Activated CD8-positive, alpha-beta memory T cell treated with anti-CD3 and anti-CD28 coated beads for 4 hours (primary cell): ENCODE measurements at regions not wholly inside any gene's neighbourhood (a gene's known extent, or its start where the extent isn't known, plus 50 kb on each side); places are given as distances from the start of the nearest gene placed in this dataset.
"Not testable (repeated sequence)": the region's sequence is repeated elsewhere in the genome, so short reads cannot be mapped to it uniquely, and the experiment has no call there.

Source experiments
- DNase-seq, 2 donors: peaks; one replicate each; pipeline ENCODE4 v3.0.0-alpha.2; 2020; ENCODE audit warnings: low read depth in 2 of 2

DNA sequence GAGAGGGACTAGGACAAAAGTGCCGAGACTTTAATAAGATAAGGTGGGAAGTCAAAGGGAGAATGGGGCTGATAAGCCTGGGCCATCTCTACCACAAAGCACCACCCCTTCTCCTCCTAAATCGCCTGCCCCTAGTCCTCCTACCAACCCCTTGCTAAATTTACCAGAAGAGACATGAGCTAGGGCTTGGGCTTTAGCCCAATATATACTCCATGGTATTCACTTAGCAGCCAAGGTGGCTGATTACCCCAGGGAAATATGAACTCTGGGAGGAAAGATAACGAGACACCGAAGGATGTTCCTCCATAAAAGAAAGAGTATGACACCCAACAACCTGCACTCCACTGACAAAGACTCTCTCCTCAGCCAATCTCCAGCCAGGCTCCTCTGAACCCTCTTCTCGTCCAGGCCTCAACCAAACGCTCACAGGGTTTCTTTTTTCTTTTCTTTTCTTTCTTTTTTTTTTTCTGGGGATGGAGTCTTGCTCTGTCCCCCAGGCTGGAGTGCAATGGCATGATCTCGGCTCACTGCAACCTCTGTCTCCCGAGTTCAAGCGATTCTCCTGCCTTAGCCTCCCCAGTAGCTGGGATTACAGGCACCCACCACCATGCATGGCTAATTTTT is 610.2 kb downstream of the UQCRFS1 start:
- no peak for DNase-seq

DNA sequence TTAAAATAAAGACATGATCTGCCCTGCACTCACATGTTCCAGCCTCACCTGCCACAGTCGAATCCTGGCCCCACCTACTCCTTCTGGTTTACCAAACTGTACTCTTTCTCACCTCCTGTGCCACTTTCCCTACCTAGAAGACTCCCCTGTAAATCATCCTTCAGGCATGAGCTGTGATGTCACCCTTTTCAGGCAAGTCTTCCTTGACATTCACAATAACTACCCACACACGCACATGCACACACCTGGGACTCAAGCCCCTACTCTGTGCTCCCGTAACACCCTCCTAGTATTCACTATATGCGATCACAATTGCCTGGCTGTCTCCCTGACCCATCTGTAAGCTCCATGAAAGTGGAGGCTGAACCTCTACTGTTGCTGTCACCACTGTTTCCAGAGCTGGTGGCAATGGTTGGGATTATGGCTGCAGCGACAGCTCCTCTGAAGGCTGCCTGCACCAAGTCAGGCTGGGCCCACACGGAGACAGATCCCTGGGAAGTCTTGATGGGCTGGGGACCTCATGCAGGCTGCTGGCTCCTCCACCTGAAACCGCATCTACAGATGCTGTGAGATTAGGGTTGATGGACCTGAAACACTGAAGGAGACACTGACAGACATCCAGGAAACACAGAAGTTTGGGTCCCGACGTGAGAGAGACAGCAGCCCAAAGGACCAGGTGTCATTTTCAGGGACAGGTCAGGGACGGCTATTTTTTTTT is 611.1 kb downstream of the UQCRFS1 start:
- no peak for DNase-seq

DNA sequence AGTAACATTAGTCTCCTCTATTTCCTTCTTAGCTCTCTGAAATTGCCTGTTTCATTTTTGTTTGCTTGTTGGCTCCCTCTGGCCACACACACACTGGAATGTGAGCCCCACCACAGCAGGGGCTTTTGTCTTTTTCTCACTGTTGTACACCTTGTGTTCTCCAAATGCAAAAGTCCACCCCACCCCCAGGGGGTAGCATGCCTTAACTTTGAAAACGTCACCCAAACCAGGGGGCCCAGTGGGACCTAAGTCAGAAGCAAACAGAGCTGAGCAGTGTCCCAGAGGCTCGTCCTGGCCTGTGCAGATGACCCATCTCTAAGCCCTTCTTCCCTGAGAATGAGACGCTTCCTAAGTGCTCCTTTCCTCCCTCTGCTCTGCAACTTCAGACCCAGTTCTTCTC is 614.1 kb downstream of the UQCRFS1 start:
- DNase-seq: no peak

DNA sequence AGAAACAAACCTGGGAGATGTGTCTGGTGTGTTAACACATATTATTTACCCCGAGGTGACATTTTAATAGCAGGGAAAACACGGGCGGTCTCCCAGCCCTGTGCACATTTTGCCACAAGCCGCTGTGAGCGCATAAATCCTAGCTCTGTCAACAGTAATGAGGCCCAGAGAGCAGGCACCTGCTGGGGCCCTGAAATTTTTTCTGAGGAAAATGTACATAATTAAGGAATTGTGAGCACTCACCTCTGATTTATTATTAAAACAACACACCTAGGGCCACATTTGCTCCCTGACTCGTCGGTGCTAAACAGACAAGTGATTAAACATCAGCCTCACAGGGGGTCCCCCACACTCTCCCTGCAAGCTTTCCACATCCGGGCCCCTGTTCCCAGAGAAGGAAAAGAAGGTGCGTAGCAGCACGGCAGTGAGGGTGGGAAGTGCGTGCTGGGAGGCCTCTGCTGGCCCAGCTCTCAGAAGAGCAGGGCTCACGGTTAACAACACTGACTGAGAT is 616.3 kb downstream of the UQCRFS1 start:
- DNase-seq: no peak

DNA sequence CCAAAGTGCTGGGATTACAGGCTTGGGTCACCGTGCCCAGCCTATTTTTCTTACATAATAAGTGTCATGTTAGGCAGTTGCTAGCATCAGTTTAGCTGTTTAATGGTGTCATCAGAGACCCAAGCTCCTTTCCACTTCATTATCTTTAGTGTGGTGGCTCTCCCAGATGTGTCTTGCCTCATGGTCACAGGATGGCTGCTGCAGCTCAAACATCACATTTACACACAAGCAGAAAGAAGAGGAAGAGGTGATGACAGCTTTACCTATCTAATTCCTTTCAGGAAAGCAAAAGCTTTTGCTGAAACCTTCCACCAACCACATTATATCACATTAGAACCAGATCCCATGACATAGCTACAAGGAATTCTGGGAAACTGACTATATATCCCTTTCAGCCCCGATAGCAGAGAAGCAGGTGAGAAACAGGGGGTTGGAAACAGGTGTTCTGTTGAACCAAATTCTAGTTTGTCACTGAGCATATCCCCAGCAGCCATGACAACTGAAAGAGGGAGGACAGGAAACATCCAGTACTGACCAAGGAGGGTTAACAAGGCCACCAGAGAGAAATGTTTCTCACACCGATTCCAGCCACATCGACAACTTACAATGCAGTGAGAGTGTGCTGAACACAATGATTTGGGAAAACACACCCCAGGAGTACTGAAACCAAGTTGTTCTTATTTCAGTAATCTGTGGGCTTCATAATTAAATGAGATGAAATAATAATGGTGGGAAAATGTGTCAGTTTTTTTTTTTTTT is 617.0 kb downstream of the UQCRFS1 start:
- DNase-seq: no peak

DNA sequence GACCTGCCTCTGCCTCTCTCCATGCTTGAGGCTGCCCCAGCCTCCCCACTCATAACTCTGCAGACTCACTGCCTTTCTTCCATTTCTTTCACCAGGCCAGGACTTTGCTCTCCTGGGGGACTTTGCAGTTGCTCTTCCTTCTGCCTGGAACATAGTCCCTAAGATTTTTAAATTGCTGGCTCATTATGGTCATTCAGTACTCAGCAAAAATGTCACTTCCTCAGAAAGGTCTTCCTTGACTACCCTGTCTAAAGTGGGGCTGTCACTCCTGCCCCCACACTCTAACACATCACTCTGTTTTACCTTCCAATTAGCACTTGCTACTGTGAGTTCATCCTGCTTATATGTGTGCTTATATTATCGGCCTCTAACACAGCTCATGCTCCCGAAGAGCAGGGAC is 618.2 kb downstream of the UQCRFS1 start:
- no peak for DNase-seq

DNA sequence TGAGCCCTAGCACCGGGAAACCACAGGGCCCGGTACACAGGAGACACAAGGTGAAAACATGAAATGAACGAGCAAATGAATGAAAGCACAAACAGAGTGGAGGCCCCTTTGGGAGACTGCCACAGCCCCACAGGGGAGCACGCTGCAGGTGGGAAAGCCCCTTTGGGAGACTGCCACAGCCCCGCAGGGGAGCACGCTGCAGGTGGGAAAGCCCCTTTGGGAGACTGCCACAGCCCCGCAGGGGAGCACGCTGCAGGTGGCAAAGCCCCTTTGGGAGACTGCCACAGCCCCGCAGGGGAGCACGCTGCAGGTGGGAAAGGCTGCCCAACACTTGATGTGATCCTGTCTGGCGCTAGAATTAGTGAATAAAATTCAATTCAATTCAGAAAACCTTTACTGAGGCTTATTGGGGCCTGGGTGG is 623.0 kb downstream of the UQCRFS1 start:
- DNase-seq: not testable (repeated sequence)

DNA sequence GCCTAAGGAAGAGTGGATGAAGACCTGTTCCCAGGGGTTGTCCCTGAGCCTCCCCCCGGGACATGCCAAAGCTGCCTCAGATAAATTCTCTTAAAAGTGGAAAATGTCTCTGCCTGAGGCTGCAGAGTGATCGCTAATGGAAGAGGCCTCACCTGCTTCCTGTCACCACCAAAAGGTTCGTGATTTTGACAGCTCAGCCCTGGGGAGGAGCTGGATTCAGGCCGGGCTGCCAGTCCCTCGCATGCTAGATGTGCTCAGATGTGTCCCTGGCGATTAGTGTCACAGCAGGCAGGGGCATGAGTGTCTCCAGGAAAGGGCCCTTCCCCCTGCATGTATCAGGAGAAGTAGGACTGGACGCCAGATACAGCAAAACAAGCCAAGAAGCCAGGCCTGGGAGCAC is 626.5 kb downstream of the UQCRFS1 start:
- no peak for DNase-seq

DNA sequence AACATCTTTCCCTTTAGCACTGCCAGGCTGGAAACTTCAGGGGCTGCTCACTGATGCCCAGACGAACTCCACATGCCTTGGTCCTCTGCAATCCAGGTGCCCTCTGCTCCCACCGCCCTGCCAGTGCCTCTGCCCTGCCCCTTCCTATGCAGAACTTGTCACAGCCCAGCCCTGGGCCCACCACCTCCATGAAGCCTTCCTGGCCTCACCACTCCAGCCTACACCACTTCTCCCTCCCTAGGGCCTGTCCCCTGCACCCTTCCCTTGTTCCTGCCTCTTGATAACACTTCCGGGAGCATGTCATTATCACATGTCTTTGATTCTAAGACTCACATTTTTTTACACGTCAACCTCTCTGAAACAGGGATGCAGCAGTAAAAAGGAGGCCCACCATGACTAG is 627.2 kb downstream of the UQCRFS1 start:
- no peak for DNase-seq

DNA sequence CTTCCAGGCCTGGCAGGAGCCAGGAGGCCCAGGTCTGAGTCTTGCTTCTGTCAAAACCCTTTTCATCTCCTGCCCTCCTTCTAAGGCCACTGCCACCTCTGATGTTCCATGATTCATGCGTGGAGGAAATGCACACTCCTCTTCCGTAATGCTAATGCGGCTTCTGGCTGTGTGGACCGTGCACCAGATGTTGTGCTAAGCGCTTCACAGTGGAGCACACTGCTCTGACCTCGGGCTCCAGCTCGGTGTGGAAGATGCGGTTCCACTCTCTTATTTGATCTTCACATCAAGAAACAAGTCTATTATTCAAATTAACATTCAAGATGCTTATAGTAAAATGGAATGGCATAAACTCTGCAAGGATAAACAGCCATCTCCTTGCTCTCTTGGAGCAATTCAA is 629.2 kb downstream of the UQCRFS1 start:
- DNase-seq: no peak

DNA sequence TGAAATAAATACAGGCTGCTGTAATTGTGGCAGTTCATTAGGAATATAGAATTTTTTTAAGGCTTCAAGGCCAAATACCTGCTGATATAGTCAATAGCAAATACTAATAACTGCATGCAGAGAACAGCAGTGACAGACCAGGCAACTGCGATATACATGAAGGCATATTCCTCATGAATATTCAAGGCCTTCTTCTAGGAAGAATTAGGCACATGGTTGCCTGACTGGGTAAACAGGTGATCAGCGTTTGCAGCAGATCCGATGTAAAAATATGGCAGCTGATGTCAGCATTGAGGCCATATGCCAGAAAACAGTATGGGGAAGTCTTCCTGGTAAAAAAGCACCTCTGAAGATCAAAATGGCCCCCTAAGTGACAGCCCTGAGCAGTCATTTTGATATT is 629.7 kb downstream of the UQCRFS1 start:
- no peak for DNase-seq

DNA sequence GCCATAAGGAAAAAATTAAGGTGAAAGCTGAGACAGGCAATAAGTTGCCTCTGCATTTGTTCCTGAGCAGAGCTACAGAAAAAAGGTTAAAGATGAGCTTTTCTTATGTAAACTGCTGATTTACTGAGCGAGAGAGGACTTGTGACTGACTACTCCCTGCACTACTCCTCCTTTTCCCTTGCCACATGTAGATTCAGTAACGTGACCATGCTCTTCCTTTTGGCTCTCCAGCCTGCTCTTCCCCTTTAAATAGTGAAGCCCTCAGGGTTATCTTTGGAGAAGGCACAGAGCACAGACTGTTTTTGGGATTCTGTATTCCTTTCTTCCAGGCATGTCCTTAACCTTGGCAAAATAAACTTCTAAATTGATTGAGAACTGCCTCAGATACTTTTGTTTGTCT is 630.2 kb downstream of the UQCRFS1 start:
- no peak for DNase-seq

DNA sequence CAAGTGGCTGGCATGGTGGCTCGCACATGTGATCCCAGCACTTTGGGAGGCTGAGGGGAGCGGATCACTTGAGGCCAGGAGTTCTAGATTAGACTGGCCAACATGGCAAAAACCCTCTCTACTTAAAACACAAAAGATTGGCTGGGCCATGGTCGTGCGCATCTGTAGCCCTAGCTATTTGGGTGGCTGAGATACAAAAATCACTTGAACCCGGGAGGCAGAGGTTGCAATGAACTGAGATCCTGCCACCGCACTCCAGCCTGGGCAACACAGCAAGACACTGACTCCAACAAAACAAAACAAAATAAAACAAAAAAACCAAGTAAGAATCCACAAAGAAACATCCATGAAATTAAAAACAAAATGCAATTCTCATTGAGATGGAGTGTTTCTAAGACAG is 630.6 kb downstream of the UQCRFS1 start:
- DNase-seq: no peak

DNA sequence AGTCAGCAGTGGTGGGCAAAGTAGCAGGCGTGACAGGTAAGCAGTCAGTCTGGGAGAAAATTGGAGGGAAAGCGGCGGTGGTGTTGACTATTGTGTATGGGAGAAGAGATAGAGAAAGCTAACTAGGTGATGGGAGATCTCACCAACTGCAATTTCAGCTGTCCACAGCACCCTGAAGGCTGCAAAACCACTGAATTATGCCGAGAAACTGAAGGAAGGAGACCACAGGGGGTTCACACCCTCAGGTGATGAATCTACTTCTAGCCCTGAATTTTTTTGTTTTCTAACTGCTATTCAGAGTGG is 631.5 kb downstream of the UQCRFS1 start:
- DNase-seq: no peak

DNA sequence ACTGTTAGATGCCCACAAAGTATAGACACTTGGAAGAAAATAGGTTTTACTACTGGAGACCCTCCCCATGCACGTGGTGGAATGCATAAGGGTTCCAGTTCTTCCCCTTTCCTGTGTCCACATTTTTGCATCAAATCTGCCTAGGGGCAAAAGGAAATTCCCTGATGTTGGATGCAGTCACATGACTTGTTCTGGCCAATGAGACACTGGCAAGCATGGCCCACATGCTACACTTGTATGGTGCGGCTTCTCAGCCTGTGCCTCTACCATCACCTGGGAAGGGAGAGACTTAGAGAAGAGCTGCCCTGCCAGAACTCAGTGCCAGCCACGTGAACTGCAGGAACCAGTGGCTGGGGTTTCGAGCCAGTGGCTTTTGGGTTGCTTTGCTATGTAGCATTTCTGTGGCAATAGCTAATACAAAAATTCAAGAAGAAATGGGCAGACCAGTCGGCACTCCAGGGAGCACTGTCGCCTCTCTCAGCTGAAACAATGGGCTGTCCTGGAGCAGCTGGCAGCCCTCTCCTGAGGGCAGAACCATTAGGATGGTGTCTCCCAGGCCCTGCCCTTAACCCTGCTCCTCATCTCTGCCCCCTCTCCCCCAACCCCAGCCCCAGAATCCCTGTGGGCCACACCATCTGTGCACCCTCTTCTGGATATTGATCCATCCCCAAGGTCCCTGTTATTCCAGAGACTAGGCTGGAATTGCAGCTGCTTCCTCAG is 634.0 kb downstream of the UQCRFS1 start:
- no peak for DNase-seq

DNA sequence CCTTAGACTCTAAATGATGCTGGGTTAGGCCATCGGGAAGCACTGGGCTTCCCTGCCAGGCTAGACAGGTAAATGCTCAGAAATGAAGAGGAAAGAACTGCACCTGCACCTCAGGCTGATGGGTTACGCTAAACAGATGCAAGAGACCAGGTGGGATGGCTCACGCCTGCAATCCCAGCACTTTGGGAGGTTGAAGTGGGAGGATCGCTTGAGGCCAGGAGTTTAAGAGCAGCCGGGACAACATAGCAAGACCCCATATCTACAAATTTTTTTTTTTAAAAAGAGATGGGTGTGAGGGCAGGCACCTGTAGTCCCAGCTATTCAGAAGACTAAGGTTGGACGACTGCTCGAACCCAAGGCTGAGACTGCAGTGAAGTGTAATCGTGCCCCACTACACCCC is 634.7 kb downstream of the UQCRFS1 start:
- no peak for DNase-seq

DNA sequence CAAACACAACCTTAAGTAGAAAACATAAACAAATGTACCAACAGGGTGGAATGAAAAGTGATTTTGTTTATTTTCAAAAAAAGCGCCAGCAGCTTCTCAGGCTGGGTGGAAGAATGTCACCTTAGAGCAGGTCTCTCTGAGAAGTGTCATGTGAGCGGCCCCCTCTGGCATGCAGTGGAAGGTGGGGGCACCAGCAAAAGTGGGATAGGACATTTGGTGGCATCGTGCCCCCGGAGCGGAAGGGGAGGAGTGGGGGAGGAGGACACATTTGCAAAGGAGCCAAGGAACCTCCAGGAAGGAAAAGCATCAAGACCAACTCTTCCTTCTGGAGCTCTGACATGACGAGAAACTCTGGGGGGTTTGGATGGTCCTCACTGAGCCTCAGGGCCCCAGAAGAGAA is 635.3 kb downstream of the UQCRFS1 start:
- no peak for DNase-seq

DNA sequence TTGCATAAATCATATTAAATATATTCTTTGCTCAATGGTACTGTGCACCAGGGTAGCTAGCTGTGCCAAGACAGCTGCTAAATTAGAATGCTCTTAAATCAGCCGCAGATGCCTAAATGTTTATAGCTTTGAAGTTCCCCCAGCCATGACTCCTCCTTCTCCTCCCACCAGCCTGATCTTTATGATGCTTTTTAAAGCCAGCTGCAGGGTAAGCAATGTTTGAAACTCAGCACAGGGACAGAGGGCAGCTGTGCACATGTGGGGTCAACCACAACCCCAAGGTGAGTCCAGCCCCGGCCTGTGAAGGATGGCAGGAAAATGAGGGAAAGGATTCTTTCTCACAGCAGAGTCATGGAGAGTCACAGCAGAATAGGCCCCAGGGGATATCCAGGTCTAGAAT is 635.7 kb downstream of the UQCRFS1 start:
- DNase-seq: no peak

DNA sequence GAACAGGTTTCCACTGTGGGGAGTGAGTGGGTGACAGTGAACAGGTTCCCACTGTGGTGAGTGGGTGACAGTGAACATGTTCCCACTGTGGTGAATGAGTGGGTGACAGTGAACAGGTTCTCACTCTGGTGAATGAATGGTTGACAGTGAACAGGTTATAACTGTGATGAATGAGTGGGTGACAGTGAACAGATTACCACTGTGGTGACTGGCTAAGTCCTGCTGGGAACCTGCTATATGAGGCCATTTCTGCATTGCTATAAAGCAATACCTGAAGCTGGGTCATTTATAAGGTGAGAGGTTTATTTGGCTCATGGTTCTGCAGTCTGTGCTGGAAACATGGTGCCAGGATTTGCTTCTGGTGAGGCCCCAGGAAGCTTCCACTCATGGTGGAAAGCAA is 637.1 kb downstream of the UQCRFS1 start:
- DNase-seq: no peak

DNA sequence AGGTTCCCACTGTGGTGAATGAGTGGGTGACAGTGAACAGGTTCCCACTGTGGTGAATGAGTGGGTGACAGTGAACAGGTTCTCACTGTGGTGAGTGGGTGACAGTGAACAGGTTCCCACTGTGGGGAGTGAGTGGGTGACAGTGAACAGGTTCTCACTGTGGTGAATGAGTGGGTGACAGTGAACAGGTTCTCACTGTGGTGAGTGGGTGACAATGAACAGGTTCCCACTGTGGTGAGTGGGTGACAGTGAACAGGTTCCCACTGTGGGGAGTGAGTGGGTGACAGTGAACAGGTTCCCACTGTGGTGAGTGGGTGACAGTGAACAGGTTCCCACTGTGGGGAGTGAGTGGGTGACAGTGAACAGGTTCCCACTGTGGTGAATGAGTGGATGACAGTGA is 637.6 kb downstream of the UQCRFS1 start:
- not testable (repeated sequence) for DNase-seq

DNA sequence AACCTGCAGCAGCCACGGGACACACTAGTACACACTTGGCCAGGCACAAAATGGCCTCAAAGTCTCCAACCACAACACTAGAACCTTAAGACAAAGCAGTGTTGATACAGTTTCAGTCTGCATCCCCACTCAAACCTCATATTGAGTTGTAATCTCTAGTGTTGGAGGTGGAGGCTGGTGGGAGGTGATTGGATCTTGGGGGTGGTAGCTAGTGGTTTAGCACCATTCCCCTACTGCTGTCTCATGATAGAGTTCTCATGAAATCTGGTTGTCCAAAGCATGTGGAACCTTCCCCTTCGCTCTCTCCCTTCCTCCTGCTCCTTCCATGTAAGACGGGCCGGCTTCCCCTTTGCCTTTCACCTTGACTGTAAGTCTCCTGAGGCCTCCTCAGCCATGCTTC is 638.7 kb downstream of the UQCRFS1 start:
- DNase-seq: no peak
